Ovary (tissue), 3 donors: ENCODE measurements at regions not wholly inside any gene's neighbourhood (a gene's known extent, or its start where the extent isn't known, plus 50 kb on each side); places are given as distances from the start of the nearest gene placed in this dataset.

Source experiments
- CTCF ChIP-seq, 3 donors: fragments of 450-650 bp in 2 of 3; fragments of 200-600 bp in 1 of 3; IDR thresholded peaks; one replicate each; pipeline versions ENCODE4 v1.5.1 to v1.8.0; 2016 to 2022; ENCODE audit warnings: antibody characterized with exemption in 3 of 3, mild to moderate bottlenecking in 1 of 3
- EP300 ChIP-seq: sonication (generic); formaldehyde crosslinking; IDR thresholded peaks from one replicate; pipeline ENCODE4 v1.6.1; 2017; ENCODE audit warnings: antibody characterized with exemption
- POLR2A ChIP-seq: fragments of 450-650 bp; IDR thresholded peaks from one replicate; pipeline ENCODE4 v1.6.1; 2017; ENCODE audit warnings: antibody characterized with exemption, mild to moderate bottlenecking, moderate library complexity
- donor health status: DM: no; HTN: no; CAD: no.

GRCh38 chr5:130331332-130331731 is 427.1 kb downstream of the CHSY3 start:
- TF ChIP-seq CTCF (IDR thresholded peaks at IDR 0.05) (no peak), POLR2A (no peak), EP300 (no peak)
